SJCRH30 (cell line): ENCODE measurements at regions not wholly inside any gene's neighbourhood (a gene's known extent, or its start where the extent isn't known, plus 50 kb on each side); places are given as distances from the start of the nearest gene placed in this dataset.

Experiments
- DNase-seq, 2 experiments: peaks; one replicate each; pipeline ENCODE4 v3.0.0-alpha.2; 2015 to 2020
- H3K27ac ChIP-seq: fragments of 250-450 bp; sonication (Bioruptor Pico); 2 replicates; pipeline ENCODE4 v1.5.1; 2020; ENCODE audit warnings: mild to moderate bottlenecking, moderate library complexity
- H3K27me3 ChIP-seq: fragments of 250-450 bp; sonication (Bioruptor Pico); 2 replicates; pipeline ENCODE4 v1.5.1; 2020; ENCODE audit warnings: mild to moderate bottlenecking, moderate library complexity
- H3K36me3 ChIP-seq: fragments of 250-450 bp; sonication (Bioruptor Pico); 2 replicates; pipeline ENCODE4 v1.5.1; 2020; ENCODE audit warnings: mild to moderate bottlenecking, moderate library complexity
- H3K4me1 ChIP-seq: fragments of 250-450 bp; sonication (Bioruptor Pico); 2 replicates; pipeline ENCODE4 v1.5.1; 2020; ENCODE audit warnings: mild to moderate bottlenecking, moderate library complexity
- H3K4me3 ChIP-seq: fragments of 250-450 bp; sonication (Bioruptor Pico); 2 replicates; pipeline ENCODE4 v1.5.1; 2020; ENCODE audit warnings: mild to moderate bottlenecking, moderate library complexity
- H3K9me3 ChIP-seq: fragments of 250-450 bp; sonication (Bioruptor Pico); replicated peaks from 2 replicates; pipeline ENCODE4 v1.5.1; 2020; ENCODE audit warnings: mild to moderate bottlenecking, moderate library complexity

DNA sequence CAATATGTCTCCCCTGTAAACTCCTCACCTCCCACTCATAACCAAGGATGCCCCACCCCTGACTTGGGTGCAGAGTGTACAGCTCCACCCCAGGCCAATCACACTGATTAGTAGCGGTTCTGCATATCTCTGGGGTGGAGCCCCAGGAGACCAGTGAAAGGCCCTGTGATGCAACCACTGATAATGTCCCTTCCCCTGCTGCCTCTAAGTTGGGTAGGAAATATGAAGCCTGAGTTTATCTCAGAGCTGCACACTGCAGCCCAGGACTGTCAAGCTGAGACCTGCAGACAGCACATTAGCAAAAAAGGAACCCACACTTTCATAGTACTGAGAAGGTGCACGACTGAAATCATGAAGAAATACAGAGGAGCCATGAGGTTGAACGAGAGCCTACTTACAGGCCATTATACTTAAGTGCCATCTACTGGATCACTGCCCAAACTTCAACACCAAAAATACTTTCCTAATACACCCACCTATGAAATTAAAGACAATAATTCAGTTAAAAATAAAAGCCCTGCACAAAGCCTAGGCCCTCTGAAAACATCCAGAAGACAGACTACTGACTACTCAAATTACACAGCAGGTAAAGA lies 455.4 kb upstream of the LRRTM4 start:
- H3K27me3 ChIP-seq, result no peaks in the 10 kb centered on the region
- no peaks in the 10 kb centered on the region for H3K36me3 ChIP-seq
- no peak overlapping the region for H3K4me3 ChIP-seq
- H3K27ac ChIP-seq, result no peak overlapping the region
- no peaks in the 10 kb centered on the region for H3K4me1 ChIP-seq
- H3K9me3 ChIP-seq, result no peaks in the 10 kb centered on the region
- DNase-seq, result peak in 1 of 2 experiments; percentile 17

DNA sequence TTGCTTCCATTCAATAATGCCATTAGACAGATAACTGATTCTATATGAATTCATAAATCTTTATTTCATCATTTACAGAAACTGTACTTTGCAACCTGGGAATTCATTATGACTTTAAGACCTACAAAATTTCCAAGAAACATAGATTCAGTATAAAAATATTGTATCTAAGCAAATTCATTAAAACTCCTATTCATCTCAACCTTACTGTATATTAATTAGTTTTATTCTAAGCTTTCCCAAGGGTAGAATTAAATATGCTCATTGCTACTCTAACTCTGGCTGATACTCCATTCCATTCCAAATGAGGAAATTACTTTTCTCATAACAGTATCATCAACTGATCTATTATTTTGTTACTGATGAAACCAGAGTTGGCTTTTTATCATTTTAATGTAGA lies 473.0 kb upstream of the LRRTM4 start:
- no peaks in the 10 kb centered on the region for H3K4me1 ChIP-seq
- no peak for DNase-seq
- no peaks in the 10 kb centered on the region for H3K9me3 ChIP-seq
- H3K36me3 ChIP-seq, result no peaks in the 10 kb centered on the region
- H3K4me3 ChIP-seq, result no peak overlapping the region
- H3K27ac ChIP-seq, result no peak overlapping the region
- no peaks in the 10 kb centered on the region for H3K27me3 ChIP-seq

DNA sequence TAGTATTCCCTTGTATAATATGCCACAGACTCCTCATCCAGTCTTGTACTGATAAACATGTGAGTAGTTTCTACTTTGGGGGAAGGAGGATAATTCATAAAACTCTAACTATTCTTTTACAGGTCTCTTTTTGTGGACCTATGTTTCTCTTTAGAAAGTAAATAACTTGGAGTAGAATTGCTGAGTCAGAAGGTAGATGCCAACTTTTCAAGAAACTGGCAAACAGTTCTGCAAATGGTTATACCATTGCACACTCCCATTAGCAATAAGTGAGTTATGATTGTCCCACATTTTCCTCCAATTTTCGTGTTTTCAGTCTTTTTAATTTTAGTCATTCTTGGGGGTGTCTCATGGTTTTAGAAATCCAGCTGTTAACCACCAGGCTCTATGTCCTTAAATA lies 477.2 kb upstream of the LRRTM4 start:
- Histone ChIP-seq H3K4me1 (no peaks in the 10 kb centered on the region), H3K4me3 (no peak overlapping the region), H3K36me3 (no peaks in the 10 kb centered on the region), H3K9me3 (no peaks in the 10 kb centered on the region), H3K27ac (no peak overlapping the region), H3K27me3 (no peaks in the 10 kb centered on the region; the same call in 1 of the 2 replicates)
- no peak for DNase-seq

DNA sequence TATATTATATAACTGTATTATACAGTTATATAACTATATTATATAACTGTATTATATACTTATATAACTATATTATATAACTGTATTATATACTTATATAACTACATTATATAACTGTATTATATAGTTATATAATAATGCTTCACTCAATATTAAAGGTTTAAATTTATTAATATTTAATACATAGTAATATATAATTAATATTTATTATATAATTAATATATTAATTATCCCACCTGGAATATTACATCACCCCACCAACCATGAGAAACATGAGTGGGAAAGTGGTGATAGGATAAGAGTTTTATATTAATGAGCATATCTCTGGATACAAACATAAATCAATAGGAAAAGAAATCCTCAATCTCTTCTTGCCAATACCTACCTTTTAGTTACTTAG lies 487.1 kb upstream of the LRRTM4 start:
- Histone ChIP-seq H3K27me3 (no peaks in the 10 kb centered on the region; the same call in 1 of the 2 replicates), H3K4me3 (no peak overlapping the region), H3K36me3 (no peaks in the 10 kb centered on the region), H3K27ac (no peak overlapping the region), H3K9me3 (no peaks in the 10 kb centered on the region), H3K4me1 (no peaks in the 10 kb centered on the region)
- DNase-seq, result no peak

DNA sequence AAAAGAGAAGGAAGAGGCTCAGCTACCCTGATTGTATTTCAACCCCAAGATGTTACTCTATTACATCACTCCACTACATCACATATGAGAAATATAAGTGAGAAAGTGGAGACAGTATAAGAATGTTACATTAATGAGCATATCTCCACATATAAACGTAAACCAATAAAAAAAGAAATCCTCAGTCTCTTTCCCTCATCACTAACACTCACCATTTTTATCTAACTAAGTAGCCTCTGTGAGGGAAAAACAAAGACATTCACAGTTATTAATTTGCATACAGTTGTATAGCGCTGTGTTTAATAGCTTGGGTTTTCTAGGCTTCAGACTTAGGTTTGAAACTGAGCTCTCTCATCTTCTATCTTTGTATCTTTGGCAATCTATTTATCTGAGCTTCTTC lies 489.1 kb upstream of the LRRTM4 start:
- Histone ChIP-seq H3K27ac (no peak overlapping the region), H3K36me3 (no peaks in the 10 kb centered on the region), H3K27me3 (no peaks in the 10 kb centered on the region; the same call in 1 of the 2 replicates), H3K4me3 (no peak overlapping the region), H3K4me1 (no peaks in the 10 kb centered on the region), H3K9me3 (no peaks in the 10 kb centered on the region)
- no peak for DNase-seq

DNA sequence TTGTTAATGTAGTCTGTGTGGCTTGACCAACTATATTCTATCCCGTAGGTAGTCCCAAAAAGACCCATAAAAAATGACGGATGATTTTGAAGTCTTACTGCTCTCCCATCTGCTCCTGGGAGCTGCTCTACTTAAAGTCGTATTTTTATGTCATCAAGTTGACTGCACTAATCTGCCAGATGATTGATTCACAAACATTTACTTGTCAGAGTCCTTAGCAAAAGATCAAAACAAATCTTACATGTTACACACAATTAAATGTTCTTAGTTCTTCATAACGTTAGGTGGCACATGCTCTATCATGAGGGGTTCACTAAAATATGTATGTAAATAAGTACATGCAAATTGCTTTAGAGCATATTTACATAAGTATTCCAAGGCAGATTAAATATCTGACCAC lies 498.3 kb upstream of the LRRTM4 start:
- DNase-seq, result no peak
- H3K4me3 ChIP-seq, result no peak overlapping the region
- H3K27ac ChIP-seq, result no peak overlapping the region
- no peaks in the 10 kb centered on the region for H3K4me1 ChIP-seq
- H3K27me3 ChIP-seq, result no peaks in the 10 kb centered on the region
- no peaks in the 10 kb centered on the region; the same call in 1 of the 2 replicates for H3K36me3 ChIP-seq
- no peaks in the 10 kb centered on the region for H3K9me3 ChIP-seq

DNA sequence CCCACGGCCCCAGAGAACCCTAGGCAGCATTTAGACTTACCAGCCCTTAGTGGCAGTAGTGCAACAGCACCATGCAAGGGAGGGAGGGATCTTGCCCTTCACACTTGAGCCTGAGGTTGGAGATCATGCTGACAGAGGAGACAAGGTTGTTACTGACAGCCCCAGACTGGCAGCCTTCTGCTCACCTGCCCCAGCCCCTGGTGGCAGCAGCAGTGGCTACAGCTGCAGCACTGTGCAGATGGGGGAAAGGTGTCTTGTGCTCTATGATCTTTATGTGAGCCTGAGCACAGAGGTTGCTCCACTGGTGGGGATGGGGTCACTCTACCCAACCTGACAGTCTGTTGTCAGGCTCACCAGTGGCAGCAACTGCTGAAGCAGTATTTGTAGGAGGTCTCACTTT lies 501.2 kb upstream of the LRRTM4 start:
- H3K27me3 ChIP-seq, result no peaks in the 10 kb centered on the region
- no peak overlapping the region for H3K27ac ChIP-seq
- no peaks in the 10 kb centered on the region for H3K9me3 ChIP-seq
- no peaks in the 10 kb centered on the region for H3K4me1 ChIP-seq
- no peak for DNase-seq
- no peaks in the 10 kb centered on the region; the same call in 1 of the 2 replicates for H3K36me3 ChIP-seq
- no peak overlapping the region for H3K4me3 ChIP-seq

DNA sequence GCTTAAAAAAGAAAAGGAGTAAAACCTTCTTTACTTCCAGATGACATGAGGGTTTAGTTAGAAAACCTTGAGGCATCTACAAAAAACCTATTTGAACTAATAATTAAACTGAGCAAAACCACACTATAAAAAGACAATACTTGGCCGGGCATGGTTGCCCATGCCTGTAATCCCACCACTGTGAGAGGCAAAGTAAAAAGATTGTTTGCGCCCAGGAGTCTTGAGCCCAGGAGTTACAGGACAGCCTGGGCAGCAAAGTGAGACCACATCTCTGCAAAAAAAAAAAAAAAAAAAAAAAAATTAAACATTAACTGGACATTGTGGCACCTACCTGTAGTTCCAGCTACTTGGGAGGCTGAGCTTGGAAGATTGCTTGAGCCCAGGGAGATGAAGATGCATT lies 502.8 kb upstream of the LRRTM4 start:
- Histone ChIP-seq H3K4me1 (no peaks in the 10 kb centered on the region), H3K4me3 (no peak overlapping the region), H3K27ac (no peak overlapping the region), H3K9me3 (peaks cover 3% of the 10 kb centered on the region; the same call in 1 of the 2 replicates), H3K36me3 (no peaks in the 10 kb centered on the region), H3K27me3 (no peaks in the 10 kb centered on the region)
- DNase-seq, result no peak

DNA sequence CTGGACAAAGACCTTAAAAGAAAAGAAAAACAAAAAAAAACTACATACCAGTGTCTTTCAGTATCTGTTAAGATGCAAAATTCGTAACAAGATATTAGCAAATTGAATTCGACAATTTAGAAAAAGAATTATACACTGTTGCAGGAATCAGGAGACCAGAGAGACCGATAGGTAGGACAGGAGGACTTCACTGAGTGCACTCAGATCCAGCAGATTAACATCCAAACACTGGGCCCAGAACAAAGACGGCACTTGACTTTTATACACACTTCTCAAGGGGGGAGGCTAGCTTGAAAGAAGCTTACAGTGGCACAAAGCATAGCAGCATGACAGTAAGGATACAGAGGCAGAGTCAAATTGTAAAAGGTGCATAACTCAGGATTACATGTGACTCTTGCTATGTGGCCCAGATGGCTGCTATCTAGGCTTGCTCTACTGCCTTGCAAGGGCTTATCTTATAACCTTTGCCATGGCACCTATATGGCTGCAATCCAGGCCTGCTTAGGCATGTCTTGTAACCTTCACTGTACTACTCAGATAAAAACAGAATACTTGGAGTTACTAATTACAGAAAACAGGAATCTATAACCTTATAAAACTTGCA lies 507.3 kb upstream of the LRRTM4 start:
- no peak for DNase-seq
- Histone ChIP-seq H3K9me3 (peaks cover 3% of the 10 kb centered on the region; the same call in 1 of the 2 replicates), H3K4me1 (no peaks in the 10 kb centered on the region), H3K27ac (no peak overlapping the region), H3K27me3 (no peaks in the 10 kb centered on the region), H3K36me3 (no peaks in the 10 kb centered on the region), H3K4me3 (no peak overlapping the region)

DNA sequence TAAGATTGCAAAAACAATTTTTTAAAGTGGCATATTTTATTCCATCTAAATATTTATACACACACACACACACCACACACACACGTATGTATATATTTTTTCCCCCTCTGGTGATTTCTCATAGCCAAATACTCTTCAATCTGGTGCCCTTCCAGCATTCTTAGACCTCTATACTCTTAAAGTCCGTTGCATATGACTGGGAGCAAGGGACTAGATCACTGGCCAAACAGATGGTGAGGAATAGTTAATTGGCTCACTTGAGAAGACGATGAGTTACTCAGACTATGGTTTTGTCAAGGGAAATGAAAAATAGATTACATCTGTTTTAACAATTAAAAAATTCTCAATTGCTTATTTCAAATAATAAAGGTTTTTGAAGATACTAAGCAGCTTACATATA lies 512.5 kb upstream of the LRRTM4 start:
- no peaks in the 10 kb centered on the region for H3K36me3 ChIP-seq
- no peaks in the 10 kb centered on the region for H3K4me1 ChIP-seq
- H3K9me3 ChIP-seq, result no peaks in the 10 kb centered on the region
- no peak overlapping the region for H3K27ac ChIP-seq
- no peak for DNase-seq
- H3K27me3 ChIP-seq, result no peaks in the 10 kb centered on the region; the same call in 1 of the 2 replicates
- H3K4me3 ChIP-seq, result no peak overlapping the region

DNA sequence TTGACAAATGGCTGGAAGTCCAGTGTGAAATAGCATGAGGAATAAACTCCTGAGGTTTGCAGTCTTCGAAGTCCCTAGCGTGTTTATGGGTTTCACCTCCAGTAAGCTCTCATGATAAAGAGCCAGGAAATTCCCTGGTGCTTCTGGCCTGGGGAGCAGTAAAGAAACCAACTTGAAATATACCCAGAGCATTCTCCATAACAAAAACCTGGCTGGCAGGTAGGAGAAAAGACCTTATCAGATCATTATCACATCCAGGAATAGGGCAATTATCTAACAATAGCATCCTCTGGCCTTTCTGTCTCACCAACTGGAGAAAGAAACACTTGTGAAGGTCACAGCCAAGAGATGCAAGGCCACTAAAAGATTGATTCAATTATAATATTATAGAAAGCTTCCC lies 513.6 kb upstream of the LRRTM4 start:
- no peaks in the 10 kb centered on the region; the same call in 1 of the 2 replicates for H3K27me3 ChIP-seq
- no peak overlapping the region for H3K27ac ChIP-seq
- no peaks in the 10 kb centered on the region for H3K4me1 ChIP-seq
- DNase-seq, result no peak
- H3K9me3 ChIP-seq, result no peaks in the 10 kb centered on the region
- H3K4me3 ChIP-seq, result no peak overlapping the region
- no peaks in the 10 kb centered on the region for H3K36me3 ChIP-seq

DNA sequence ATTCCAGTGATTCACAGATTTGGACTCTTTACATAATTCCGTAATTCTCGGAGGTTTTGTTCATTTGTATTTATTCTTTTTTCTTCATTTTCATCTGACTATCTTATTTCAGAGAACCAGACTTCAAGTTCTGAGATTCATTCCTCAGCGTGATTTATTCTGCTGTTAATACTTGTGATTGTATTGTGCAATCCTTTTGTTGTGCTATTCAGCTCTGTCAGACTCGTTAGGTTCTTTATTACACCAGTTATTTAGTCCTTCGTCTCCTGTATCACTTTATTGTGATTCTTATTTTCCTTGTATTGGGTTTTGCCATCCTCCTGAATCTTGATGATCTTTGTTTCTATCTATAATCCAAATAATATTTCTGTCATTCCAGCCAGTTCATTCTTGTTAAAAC lies 529.3 kb upstream of the LRRTM4 start:
- no peaks in the 10 kb centered on the region for H3K4me1 ChIP-seq
- no peaks in the 10 kb centered on the region for H3K9me3 ChIP-seq
- DNase-seq, result no peak
- H3K27me3 ChIP-seq, result no peaks in the 10 kb centered on the region
- H3K36me3 ChIP-seq, result no peaks in the 10 kb centered on the region
- H3K4me3 ChIP-seq, result no peak overlapping the region
- H3K27ac ChIP-seq, result no peak overlapping the region

DNA sequence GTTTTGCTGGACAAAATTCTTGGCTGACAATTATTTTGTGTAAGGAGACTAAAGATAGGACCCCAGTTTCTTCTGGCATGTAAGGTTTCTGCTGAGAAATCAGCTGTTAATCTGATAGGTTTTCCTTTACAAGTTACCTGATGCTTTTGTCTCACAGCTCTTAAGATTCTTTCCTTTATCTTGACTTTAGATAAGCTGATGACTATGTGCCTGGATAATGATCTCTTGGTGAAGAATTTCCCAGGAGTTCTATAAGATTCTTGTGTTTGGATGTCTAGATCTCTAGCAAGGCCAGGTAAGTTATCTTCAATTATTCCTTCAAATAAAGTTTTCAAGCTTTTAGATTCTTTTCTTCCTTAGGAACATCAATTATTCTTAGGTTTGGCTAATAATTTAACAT lies 534.8 kb upstream of the LRRTM4 start:
- no peak for DNase-seq
- no peak overlapping the region for H3K4me3 ChIP-seq
- no peak overlapping the region for H3K27ac ChIP-seq
- no peaks in the 10 kb centered on the region for H3K27me3 ChIP-seq
- no peaks in the 10 kb centered on the region for H3K9me3 ChIP-seq
- no peaks in the 10 kb centered on the region for H3K4me1 ChIP-seq
- no peaks in the 10 kb centered on the region for H3K36me3 ChIP-seq

DNA sequence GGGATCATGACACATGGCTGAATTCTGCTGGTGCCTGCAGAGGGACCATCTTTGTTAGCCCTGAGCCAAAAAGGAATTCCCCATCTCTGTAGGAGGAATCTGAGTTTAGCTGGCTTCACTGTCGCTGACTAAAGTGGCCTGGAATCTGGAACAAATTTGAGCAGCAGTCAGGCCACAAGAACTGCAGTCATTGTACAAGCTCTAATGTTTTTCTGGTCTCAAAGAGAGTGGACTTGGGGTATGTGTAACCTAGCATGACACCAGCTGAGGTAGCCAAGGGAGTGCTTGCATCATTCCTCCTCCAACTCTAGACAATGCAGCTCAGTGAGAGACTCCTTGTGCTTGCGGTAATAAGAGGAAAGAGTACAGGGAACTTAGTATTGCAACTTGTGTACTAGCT lies 539.1 kb upstream of the LRRTM4 start:
- H3K4me3 ChIP-seq, result no peak overlapping the region
- H3K27ac ChIP-seq, result no peak overlapping the region
- no peaks in the 10 kb centered on the region for H3K9me3 ChIP-seq
- no peaks in the 10 kb centered on the region for H3K36me3 ChIP-seq
- no peaks in the 10 kb centered on the region for H3K4me1 ChIP-seq
- DNase-seq, result no peak
- no peaks in the 10 kb centered on the region for H3K27me3 ChIP-seq

DNA sequence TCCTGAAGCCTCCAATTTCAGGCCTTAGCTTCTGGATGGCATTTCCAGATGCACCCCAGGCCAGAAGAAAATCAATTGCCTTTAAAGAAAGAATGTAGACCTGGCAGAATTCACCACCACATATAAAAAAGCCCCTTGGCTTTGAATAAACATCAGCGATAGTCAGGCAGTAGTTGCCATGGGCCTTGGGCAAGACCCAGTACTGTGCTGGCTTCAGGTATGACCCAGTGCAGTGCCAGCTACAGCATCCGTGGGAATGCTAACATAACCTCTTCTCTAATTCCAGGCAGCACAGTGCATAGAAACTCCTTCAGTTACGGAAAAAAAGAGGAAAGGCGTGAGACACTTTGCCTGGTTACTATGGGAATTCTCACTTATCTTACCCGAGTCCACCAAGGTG lies 539.6 kb upstream of the LRRTM4 start:
- H3K27ac ChIP-seq, result no peak overlapping the region
- no peak for DNase-seq

More for the DNA sequence above, 539.6 kb upstream of the LRRTM4 start:
- no peak overlapping the region for H3K4me3 ChIP-seq
- no peaks in the 10 kb centered on the region for H3K4me1 ChIP-seq
- H3K9me3 ChIP-seq, result no peaks in the 10 kb centered on the region
- no peaks in the 10 kb centered on the region for H3K36me3 ChIP-seq
- H3K27me3 ChIP-seq, result no peaks in the 10 kb centered on the region
